Astrocyte of the cerebellum (primary cell): ENCODE measurements at regions not wholly inside any gene's neighbourhood (a gene's known extent, or its start where the extent isn't known, plus 50 kb on each side); places are given as distances from the start of the nearest gene placed in this dataset.
A peak's percentile ranks its signal among the peaks of the same experiment; 100 is the strongest.

Experiments used
- DNase-seq: peaks from one replicate; pipeline ENCODE4 v3.0.0-alpha.2; 2011; ENCODE audit warnings: low read depth
- H3K4me3 ChIP-seq: 2 replicates; pipeline ENCODE4 v1.5.1; 2011; ENCODE audit warnings: mild to moderate bottlenecking, low read depth, low read length, moderate library complexity
- in situ Hi-C: cut with HindIII; loops from 2 replicates; pipeline ENCODE4 v1.10.0; 2017; ENCODE audit warnings: low sequenced_read_pairs
- TF ChIP-seq, protein P1 (sequence below): IDR thresholded peaks from 2 replicates; pipeline ENCODE4 v1.5.1; 2012; ENCODE audit warnings: low read length, low read depth, moderate library complexity, mild to moderate bottlenecking; ENCODE audit errors: missing control alignments

- TF ChIP-seq, protein P1, sequence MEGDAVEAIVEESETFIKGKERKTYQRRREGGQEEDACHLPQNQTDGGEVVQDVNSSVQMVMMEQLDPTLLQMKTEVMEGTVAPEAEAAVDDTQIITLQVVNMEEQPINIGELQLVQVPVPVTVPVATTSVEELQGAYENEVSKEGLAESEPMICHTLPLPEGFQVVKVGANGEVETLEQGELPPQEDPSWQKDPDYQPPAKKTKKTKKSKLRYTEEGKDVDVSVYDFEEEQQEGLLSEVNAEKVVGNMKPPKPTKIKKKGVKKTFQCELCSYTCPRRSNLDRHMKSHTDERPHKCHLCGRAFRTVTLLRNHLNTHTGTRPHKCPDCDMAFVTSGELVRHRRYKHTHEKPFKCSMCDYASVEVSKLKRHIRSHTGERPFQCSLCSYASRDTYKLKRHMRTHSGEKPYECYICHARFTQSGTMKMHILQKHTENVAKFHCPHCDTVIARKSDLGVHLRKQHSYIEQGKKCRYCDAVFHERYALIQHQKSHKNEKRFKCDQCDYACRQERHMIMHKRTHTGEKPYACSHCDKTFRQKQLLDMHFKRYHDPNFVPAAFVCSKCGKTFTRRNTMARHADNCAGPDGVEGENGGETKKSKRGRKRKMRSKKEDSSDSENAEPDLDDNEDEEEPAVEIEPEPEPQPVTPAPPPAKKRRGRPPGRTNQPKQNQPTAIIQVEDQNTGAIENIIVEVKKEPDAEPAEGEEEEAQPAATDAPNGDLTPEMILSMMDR, result no peak
- no peak overlapping the region for H3K4me3 ChIP-seq
- peak; percentile 37 for DNase-seq
- in situ Hi-C loops, result no loop called here
Measured at GRCh38 chr14:36057452-36058116, 118.9 kb downstream of the PTCSC3 start.

DNA sequence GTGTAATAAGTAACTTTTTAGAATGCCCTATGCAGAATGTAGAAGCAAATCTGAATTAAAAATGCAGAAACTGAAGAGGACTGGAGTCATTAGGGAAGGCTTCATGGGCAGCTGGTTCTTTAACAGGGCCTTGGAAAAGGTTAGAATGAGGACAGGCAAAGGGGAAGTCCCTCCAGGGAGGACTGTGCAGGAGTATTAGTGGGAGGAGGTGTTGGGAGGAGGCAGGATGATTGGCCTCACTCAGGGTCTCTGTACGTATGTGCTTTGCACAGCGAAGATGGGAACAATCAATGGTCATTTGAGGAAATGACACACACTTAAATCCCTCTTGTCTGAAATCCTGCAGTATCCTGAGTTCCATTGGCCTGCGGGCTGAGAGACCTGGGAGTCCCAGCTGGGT is 119.7 kb downstream of the PTCSC3 start:
- no peak overlapping the region for H3K4me3 ChIP-seq
- in situ Hi-C loops, result no loop called here
- TF ChIP-seq, protein P1, result no peak
- no peak for DNase-seq

DNA sequence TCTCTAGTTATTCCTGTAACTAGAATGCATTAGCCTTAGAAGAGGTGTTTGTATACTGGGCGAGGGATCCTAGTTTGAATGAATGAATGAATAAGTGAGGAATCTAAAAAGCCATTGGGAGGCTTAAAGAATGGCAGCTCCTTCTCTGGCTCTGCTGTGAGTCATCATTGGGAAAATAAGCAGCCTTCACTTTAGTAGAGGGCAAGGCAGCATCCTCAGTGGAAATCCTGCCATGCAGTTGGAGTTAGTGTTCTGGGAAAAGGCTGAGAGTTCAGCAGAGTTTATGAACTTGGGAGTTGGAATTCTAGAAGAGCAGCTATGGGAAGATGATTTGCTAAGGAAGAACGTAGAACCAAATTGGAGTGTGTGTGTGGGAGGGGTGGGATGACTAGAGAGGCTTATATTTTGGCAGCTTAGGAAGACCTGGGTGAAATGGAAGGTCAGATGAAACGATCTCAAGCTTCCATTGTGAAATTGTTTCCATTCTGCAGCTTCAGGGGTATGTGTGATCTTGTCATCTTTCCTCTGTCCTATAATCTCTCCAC is 120.8 kb downstream of the PTCSC3 start:
- in situ Hi-C loops, result no loop called here
- no peak for DNase-seq
- TF ChIP-seq, protein P1, result no peak

DNA sequence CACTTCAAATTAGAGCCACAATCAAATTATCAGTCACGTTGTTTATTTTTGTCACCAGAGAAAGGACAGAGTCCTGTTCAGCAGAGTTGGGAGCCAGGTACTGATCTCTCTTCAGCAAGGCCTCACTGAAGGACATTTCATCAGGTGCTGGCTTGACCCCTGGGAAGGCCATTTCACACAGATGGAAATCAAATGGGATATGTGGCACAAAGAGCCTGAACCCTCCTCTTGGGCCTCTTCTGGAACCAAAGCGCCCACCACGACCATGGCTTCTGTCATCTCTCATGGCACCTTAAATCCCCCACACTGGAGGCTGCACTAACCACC is 121.5 kb downstream of the PTCSC3 start:
- TF ChIP-seq, protein P1, result no peak
- in situ Hi-C loops, result no loop called here
- H3K4me3 ChIP-seq, result no peak overlapping the region
- no peak for DNase-seq

More for the DNA sequence above, 120.8 kb downstream of the PTCSC3 start:
- H3K4me3 ChIP-seq, result no peak overlapping the region

GRCh38 chr14:36054353-36055051 is 122.0 kb downstream of the PTCSC3 start:
- H3K4me3 ChIP-seq, result no peak overlapping the region
- no peak for DNase-seq
- in situ Hi-C loops, result no loop called here
- TF ChIP-seq, protein P1, result no peak

- in situ Hi-C loops, result no loop called here
- H3K4me3 ChIP-seq, result no peak overlapping the region
- DNase-seq, result no peak
- TF ChIP-seq, protein P1, result no peak
Measured at GRCh38 chr14:36052681-36053080, 123.8 kb downstream of the PTCSC3 start.
